Sigmoid colon (tissue), 6 donors: ENCODE measurements at regions not wholly inside any gene's neighbourhood (a gene's known extent, or its start where the extent isn't known, plus 50 kb on each side); places are given as distances from the start of the nearest gene placed in this dataset.

Experiments used
- DNase-seq: peaks from one replicate; pipeline ENCODE4 v3.0.0-alpha.2; 2019
- H3K27ac ChIP-seq, 4 donors: fragments of 200-600 bp; sonication (generic); one replicate each; pipeline ENCODE4 v1.5.1; 2016 to 2019; ENCODE audit warnings: mild to moderate bottlenecking in 1 of 4
- H3K27me3 ChIP-seq, 3 donors: fragments of 200-600 bp; sonication (generic); one replicate each; pipeline ENCODE4 v1.5.1; 2019; ENCODE audit warnings: mild to moderate bottlenecking in 1 of 3
- H3K36me3 ChIP-seq, 4 donors: fragments of 200-600 bp; sonication (generic); one replicate each; pipeline ENCODE4 v1.5.1; 2016 to 2019
- H3K4me1 ChIP-seq, 4 donors: fragments of 200-600 bp; sonication (generic); one replicate each; pipeline ENCODE4 v1.5.1; 2017 to 2019
- H3K4me3 ChIP-seq, 4 donors: fragments of 200-600 bp; sonication (generic); one replicate each; pipeline ENCODE4 v1.5.1; 2017 to 2019; ENCODE audit warnings: mild to moderate bottlenecking in 2 of 4, moderate library complexity in 1 of 4
- H3K9me3 ChIP-seq, 4 donors: fragments of 200-600 bp in 3 of 4; sonication (generic) in 3 of 4; one replicate each; pipeline versions ENCODE4 v1.5.1 to v1.6.1; 2013 to 2019
- EP300 ChIP-seq, 4 donors: sonication (generic); formaldehyde crosslinking; IDR thresholded peaks; one replicate each; pipeline ENCODE4 v1.6.1; 2017; ENCODE audit warnings: antibody characterized with exemption in 4 of 4
- POLR2A ChIP-seq, 2 donors: fragments of 450-650 bp; IDR thresholded peaks; one replicate each; pipeline ENCODE4 v1.6.1; 2016; ENCODE audit warnings: antibody characterized with exemption in 2 of 2, mild to moderate bottlenecking in 2 of 2, moderate library complexity in 2 of 2
- POLR2AphosphoS5 ChIP-seq, 4 donors: sonication (generic); formaldehyde crosslinking; IDR thresholded peaks; one replicate each; pipeline ENCODE4 v1.6.1; 2017; ENCODE audit warnings: antibody characterized with exemption in 4 of 4
- WGBS, 2 donors: extraction: QIAGEN DNeasy Blood & Tissue Kit; methylation state at CpG; one replicate each; pipeline ENCODE4 v1.1.7; 2013; 5-methylcytosine and 5-hydroxymethylcytosine counted together
- intact Hi-C: fragments of 100-400 bp; cut with DNase I; formaldehyde crosslinking; loops from one replicate; pipeline ENCODE4 v1.15.1; 2023
- TF ChIP-seq, protein P1 (sequence below), 4 experiments: fragments of 450-650 bp in 3 of 4; fragments of 200-600 bp in 1 of 4; IDR thresholded peaks; one replicate each; pipeline ENCODE4 v1.5.1; 2016 to 2019; ENCODE audit warnings: antibody characterized with exemption in 4 of 4, mild to moderate bottlenecking in 3 of 4, moderate library complexity in 2 of 4
- donor health status: healthy with polysubstance abuse.
- donor health status: healthy.

DNA sequence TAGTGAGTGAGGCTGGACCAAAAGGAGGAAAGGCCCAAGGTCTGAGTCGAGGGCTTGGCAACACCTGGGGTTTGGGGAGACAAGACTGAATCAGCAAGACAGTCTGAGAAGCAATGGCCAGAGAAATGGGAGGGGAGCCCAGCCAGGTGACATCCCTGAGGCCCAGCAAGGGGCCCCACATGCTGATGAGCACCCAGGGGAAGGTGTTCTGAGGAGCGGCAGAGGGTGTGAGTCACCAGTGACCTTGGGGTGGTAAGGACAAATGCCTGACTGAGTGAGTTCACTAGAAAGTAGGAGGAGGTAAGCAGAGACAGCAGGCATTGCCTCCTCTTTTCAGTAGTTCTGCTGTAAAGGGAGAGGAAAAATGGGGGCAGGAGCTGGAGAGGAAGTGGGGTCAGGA, 192.4 kb upstream of the GALNT2 start:
- no peaks in the 10 kb centered on the region for H3K27me3 ChIP-seq
- intact Hi-C loops = no loop called here
- no peak overlapping the region for H3K27ac ChIP-seq
- DNase-seq = no peak
- H3K4me1 ChIP-seq = peaks cover 0 to 8% (median 3%) of the 10 kb centered on the region in 4 donors
- no peak overlapping the region for H3K4me3 ChIP-seq
- H3K9me3 ChIP-seq = no peaks in the 10 kb centered on the region
- TF ChIP-seq EP300 (IDR thresholded peaks at IDR 0.05) (no peak), POLR2A (IDR thresholded peaks at IDR 0.05) (no peak), POLR2AphosphoS5 (IDR thresholded peaks at IDR 0.05) (no peak)
- TF ChIP-seq, protein P1, sequence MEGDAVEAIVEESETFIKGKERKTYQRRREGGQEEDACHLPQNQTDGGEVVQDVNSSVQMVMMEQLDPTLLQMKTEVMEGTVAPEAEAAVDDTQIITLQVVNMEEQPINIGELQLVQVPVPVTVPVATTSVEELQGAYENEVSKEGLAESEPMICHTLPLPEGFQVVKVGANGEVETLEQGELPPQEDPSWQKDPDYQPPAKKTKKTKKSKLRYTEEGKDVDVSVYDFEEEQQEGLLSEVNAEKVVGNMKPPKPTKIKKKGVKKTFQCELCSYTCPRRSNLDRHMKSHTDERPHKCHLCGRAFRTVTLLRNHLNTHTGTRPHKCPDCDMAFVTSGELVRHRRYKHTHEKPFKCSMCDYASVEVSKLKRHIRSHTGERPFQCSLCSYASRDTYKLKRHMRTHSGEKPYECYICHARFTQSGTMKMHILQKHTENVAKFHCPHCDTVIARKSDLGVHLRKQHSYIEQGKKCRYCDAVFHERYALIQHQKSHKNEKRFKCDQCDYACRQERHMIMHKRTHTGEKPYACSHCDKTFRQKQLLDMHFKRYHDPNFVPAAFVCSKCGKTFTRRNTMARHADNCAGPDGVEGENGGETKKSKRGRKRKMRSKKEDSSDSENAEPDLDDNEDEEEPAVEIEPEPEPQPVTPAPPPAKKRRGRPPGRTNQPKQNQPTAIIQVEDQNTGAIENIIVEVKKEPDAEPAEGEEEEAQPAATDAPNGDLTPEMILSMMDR (IDR thresholded peaks at IDR 0.05) = no peak
- H3K36me3 ChIP-seq = no peaks in the 10 kb centered on the region
- 79 to 90% methylated on average over 2 of the region's 2 CpGs for WGBS, 2 donors

DNA sequence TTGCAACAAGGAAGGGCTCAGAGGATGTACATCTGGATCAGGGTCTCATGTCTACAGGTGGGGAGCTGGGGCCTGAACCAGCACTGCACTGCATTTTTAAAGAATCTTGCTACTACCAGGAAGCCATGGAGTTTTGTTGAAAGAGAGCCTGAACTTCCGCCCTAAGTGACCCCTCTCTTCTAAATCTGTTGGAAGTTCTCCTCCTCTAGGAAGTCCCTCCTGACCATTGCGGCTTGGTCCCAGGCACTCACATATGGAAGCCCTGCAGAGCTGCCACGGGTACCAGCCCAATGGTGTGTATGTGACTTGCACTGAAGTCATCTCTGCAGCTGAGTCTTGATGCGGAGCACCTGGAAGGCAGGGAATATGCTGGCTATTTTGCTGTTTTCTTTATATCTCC, 192.0 kb upstream of the GALNT2 start:
- Histone ChIP-seq H3K27ac (no peak overlapping the region), H3K36me3 (no peaks in the 10 kb centered on the region), H3K4me1 (peaks cover 0 to 9% (median 8%) of the 10 kb centered on the region in 4 donors), H3K4me3 (no peak overlapping the region), H3K27me3 (no peaks in the 10 kb centered on the region), H3K9me3 (no peaks in the 10 kb centered on the region)
- WGBS, 2 donors = 90 to 92% methylated on average over 4 of the region's 4 CpGs
- no peak for DNase-seq
- intact Hi-C loops = no loop called here
- TF ChIP-seq POLR2AphosphoS5 (IDR thresholded peaks at IDR 0.05) = no peak
- no peak for TF ChIP-seq EP300 (IDR thresholded peaks at IDR 0.05)
- TF ChIP-seq POLR2A (IDR thresholded peaks at IDR 0.05) = no peak
- TF ChIP-seq, protein P1 (IDR thresholded peaks at IDR 0.05) = no peak

DNA sequence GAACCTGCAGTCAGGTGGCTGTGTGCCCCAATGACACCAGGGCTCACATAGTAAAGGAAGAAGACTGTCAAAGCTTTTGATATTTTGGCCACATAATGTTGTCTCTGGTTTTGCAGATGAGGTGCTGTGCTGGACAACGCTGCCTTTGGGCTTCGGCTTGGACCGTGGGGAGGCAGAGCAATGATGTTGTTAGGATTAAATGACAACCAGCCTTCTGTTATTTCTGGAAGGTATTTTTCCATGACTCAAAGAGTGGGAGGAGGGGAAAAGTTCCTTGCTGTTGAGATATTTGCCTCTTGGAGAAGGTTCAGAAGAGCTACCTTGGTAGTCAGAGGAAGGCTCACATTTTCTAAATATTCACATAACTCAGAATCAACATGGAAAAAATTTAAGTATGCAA, 187.3 kb upstream of the GALNT2 start:
- Histone ChIP-seq H3K9me3 (no peaks in the 10 kb centered on the region), H3K27me3 (no peaks in the 10 kb centered on the region), H3K36me3 (no peaks in the 10 kb centered on the region), H3K4me1 (peaks cover 0 to 17% (median 15%) of the 10 kb centered on the region in 4 donors), H3K4me3 (no peak overlapping the region), H3K27ac (peak overlapping the region in 2 of 4 donors; percentile 41 to 73)
- intact Hi-C loops = no loop called here
- WGBS, 2 donors = 85 to 86% methylated on average over 3 of the region's 3 CpGs
- no peak for DNase-seq
- TF ChIP-seq, protein P1 (IDR thresholded peaks at IDR 0.05) = no peak
- no peak for TF ChIP-seq POLR2A (IDR thresholded peaks at IDR 0.05)
- TF ChIP-seq POLR2AphosphoS5 (IDR thresholded peaks at IDR 0.05) = peak in 1 of 4 donors; percentile 12
- TF ChIP-seq EP300 (IDR thresholded peaks at IDR 0.05) = peak in 1 of 4 donors; percentile 26

GRCh38 chr1:229880271-229881170, 186.5 kb upstream of the GALNT2 start:
- H3K27me3 ChIP-seq = no peaks in the 10 kb centered on the region
- no peaks in the 10 kb centered on the region for H3K9me3 ChIP-seq
- H3K36me3 ChIP-seq = no peaks in the 10 kb centered on the region
- 87% methylated on average over 15 of the region's 15 CpGs for WGBS, 2 donors
- peak overlapping the region in 2 of 4 donors; percentile 41 to 73 for H3K27ac ChIP-seq
- intact Hi-C loops = no loop called here
- DNase-seq = no peak
- peaks cover 0 to 17% (median 15%) of the 10 kb centered on the region in 4 donors for H3K4me1 ChIP-seq
- H3K4me3 ChIP-seq = no peak overlapping the region
- TF ChIP-seq POLR2AphosphoS5 (IDR thresholded peaks at IDR 0.05) (no peak), POLR2A (IDR thresholded peaks at IDR 0.05) (no peak), EP300 (IDR thresholded peaks at IDR 0.05) (no peak)
- TF ChIP-seq, protein P1 (IDR thresholded peaks at IDR 0.05) = no peak
